GM21786 (cell line): ENCODE measurements at regions not wholly inside any gene's neighbourhood (a gene's known extent, or its start where the extent isn't known, plus 50 kb on each side); places are given as distances from the start of the nearest gene placed in this dataset.

Source experiments
- ATAC-seq: cut with Tn5 transposase; IDR thresholded peaks from one replicate; pipeline ENCODE4 v1.9.1; 2021; ENCODE audit not compliant: unreplicated experiment

- ATAC-seq, result no peak
These were observed 92.6 kb downstream of the RDH14 start for GRCh38 chr2:18467749-18468360.

GRCh38 chr2:18465979-18466378 is 94.5 kb downstream of the RDH14 start:
- ATAC-seq, result no peak

GRCh38 chr2:18464913-18465312 is 95.5 kb downstream of the RDH14 start:
- ATAC-seq, result no peak

DNA sequence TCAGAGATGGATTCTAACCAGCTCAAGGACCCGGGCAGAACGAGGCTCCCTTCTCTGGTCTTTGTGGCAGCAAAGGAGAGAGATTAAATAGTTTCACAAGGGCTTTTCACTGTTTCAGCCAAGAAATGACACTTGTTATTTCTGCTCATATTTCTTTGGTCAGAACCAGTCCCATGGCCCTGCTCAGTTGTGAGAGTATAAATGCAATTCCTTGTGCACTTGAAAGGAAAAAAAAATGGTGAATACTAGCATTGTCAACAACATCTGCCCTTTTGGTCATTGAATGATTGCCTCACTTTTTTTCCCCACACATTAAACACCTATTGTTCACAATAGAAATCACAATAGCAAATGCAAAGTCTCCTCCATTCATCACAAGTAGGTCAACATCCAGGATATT is 104.4 kb downstream of the RDH14 start:
- no peak for ATAC-seq

DNA sequence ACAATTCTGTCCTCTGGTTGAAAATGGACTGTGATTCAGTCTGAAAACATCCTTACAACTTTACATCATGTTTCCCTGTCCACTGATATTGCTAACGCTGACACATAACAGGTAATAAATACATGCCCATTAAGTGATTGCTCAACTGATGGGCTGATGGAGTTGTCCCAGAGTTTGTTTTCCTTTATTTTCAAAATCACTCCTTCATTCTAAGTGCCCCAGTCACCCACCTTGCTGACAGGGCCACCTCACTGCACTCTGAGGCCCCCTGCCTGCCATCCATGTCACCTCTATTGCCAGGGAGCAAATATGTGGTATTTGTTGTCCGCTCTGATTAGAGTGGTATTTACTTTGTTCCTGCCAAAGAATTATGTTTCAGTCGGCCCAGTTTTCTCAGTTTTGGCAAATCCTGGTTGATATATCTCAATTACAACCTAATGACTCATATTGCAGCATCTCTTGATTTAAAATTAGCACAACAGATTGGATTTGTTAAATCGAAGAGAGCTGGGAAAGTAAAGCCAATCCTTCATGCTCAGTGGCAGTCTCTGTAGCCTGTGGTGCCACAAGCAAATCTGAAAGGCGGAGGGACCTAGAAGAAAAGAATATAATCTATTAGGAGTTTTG is 105.1 kb downstream of the RDH14 start:
- ATAC-seq, result no peak

DNA sequence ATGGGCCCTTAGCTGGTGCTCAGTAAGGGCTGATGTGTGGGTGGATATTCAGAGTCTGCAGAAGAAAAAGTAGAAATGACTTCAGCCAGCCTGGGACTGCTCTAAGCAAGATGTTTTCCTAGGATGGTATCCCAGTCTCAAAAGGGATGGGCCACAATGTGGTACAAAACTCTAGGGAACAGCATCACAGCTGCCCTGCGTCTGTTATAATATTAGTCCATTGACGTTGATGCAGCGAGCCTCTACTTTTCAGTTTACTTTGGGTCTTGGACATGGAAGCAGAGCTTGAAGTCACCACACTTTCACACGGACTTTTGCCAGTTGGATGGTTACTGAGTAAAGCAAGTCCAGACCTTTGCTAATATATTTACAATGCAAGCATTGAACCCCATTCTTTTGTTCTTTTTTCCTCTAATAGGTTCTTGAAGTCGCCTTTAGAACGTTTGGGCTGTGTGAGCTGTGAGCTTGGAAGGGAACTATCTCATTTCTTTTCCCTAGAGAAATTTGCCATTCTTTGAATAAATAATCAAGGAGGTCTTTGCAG is 105.7 kb downstream of the RDH14 start:
- no peak for ATAC-seq

GRCh38 chr2:18446715-18447114 is 113.7 kb downstream of the RDH14 start:
- ATAC-seq, result no peak

DNA sequence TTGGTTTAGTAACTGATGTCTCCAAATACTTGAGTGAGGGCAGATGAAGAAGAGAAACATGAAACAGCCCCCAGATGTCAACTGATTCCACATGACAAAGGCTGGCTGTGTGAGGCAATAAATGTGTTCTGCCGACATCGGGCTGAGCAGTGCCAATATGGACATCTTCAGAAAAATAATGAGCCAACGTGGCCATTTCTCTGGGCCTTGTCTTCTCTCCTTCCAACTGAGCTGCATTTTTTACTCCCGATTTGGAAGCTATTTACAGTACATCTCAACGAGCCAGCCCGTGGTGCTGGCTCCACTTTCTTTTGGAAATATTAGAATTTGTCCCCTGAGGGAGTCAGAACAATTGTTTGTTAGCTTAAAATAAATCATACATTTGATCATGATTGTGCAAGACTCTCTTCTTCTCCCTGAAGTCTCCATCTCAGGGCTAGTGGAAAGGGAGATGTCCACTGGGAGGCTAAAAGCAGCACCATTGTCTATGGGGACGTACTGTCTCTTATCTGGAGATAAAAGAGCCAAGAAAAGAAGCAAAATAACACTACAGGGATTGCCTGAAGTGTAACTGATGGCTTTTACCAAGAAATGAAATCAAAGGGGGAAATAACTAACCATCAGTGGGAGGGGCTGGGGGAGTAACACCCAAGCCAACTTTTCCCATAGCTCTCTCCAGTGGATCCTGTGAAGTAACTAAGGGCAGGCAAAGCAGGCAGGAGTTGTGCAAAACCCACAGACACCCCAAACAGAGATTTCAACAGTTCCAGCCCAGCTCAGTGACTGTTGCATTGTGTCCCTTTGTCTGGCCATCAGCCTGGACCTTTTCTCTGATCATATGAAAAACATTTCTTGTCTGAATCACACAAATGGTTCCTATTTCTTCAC is 114.8 kb downstream of the RDH14 start:
- ATAC-seq, result no peak

GRCh38 chr2:18444806-18445205 is 115.6 kb downstream of the RDH14 start:
- no peak for ATAC-seq

GRCh38 chr2:18441583-18441982 is 118.9 kb downstream of the RDH14 start:
- no peak for ATAC-seq

DNA sequence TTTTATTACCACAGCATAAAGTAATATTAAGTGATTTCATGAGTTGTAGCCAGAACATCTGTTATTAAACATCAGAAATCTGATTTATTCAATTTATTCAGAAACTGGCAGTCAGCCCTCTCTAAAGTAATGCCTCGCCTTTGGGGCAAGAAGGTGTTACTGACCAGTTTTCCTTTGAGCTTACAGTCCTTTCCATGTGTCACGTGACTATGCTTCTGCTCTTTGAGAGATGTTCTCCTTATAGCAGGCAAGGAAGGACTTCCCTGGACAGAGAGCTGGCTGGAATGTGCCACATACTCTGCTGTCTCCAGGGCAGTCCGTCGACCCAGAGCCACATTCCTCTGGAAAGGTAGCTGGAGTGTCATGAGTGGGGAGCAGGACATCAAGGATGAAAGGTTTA is 119.7 kb downstream of the RDH14 start:
- no peak for ATAC-seq

GRCh38 chr2:18440141-18440661 is 120.3 kb downstream of the RDH14 start:
- ATAC-seq, result no peak

GRCh38 chr2:18439716-18440115 is 120.7 kb downstream of the RDH14 start:
- ATAC-seq, result no peak

GRCh38 chr2:18437909-18438308 is 122.5 kb downstream of the RDH14 start:
- ATAC-seq, result no peak

GRCh38 chr2:18436503-18437005 is 123.9 kb downstream of the RDH14 start:
- no peak for ATAC-seq

DNA sequence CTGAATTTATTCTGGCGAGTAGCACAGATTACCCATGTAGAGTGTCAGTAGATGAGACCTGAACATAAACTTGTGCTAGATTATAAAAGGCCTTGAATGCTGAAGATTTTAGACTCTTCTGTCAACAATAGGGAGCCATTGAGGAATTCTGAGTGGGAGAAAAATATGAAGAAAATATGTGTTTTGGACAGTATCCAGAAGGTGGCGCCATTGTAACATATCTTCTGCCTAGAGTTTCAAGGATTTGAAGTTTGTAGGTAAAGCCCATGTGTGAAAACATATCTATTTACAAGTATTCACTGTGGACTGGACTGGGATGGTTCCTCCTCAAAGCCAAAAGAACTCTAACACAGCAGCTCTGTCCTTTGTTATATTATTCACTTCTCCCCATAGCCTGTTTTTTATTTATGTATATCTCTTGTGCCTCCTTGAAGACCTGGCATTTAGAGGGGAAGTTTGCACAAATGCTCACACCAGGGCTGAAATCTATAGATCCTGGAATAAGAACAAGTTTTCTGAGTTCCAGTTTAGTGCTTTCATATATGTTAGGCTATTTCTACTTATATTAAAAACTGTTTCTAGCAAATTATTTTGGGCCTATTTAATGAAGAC is 124.9 kb downstream of the RDH14 start:
- peak; percentile 59 for ATAC-seq

DNA sequence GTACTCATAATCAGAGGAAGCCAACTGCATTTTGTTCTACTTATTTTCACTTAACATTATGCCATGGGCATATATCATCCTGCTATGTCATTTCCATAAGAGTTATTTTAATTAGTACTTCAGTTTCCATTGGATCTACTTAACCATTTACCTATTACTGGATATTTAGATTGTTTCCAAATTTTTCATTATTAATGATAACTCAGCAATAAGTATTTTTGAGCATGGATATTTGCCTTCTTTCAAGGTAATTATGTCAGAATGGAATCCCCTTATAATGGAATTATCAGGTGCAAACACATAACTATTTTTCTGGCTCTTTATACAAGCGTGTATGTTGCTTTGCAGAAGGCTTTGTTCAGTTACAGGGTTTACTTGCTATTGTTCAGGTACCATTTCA is 126.6 kb downstream of the RDH14 start:
- ATAC-seq, result no peak

- ATAC-seq, result no peak
These were observed 127.5 kb downstream of the RDH14 start for GRCh38 chr2:18432999-18433398.

- ATAC-seq, result no peak
These were observed 129.3 kb downstream of the RDH14 start for GRCh38 chr2:18430996-18431748.

- no peak for ATAC-seq
These were observed 131.9 kb downstream of the RDH14 start for GRCh38 chr2:18428516-18428915.
